Duodenal mucosa (tissue), 2 donors: ENCODE measurements at regions not wholly inside any gene's neighbourhood (a gene's known extent, or its start where the extent isn't known, plus 50 kb on each side); places are given as distances from the start of the nearest gene placed in this dataset.

Source experiments
- H3K27ac ChIP-seq: one replicate; pipeline ENCODE4 v1.7.0; 2013; ENCODE audit warnings: low read depth, low read length
- H3K27me3 ChIP-seq, 2 donors: one replicate each; pipeline ENCODE4 v1.7.0; 2013; ENCODE audit warnings: low read length in 2 of 2, control low read depth in 1 of 2; ENCODE audit not compliant: insufficient read depth in 2 of 2, control insufficient read depth in 1 of 2
- H3K36me3 ChIP-seq, 2 donors: one replicate each; pipeline ENCODE4 v1.7.0; 2013; ENCODE audit warnings: low read length in 2 of 2, control low read depth in 1 of 2; ENCODE audit not compliant: insufficient read depth in 2 of 2, control insufficient read depth in 1 of 2
- H3K4me1 ChIP-seq, 2 donors: one replicate each; pipeline ENCODE4 v1.7.0; 2013; ENCODE audit warnings: low read length in 2 of 2, control low read depth in 1 of 2; ENCODE audit not compliant: insufficient read depth in 2 of 2, control insufficient read depth in 1 of 2
- H3K4me3 ChIP-seq, 2 donors: one replicate each; pipeline ENCODE4 v1.7.0; 2013; ENCODE audit warnings: low read length in 2 of 2, low read depth in 1 of 2
- H3K9ac ChIP-seq, 2 donors: one replicate each; pipeline ENCODE4 v1.7.0; 2013; ENCODE audit warnings: low read length in 2 of 2, low read depth in 1 of 2
- H3K9me3 ChIP-seq, 2 donors: one replicate each; pipeline ENCODE4 v1.7.0; 2013; ENCODE audit warnings: low read length in 2 of 2, control low read depth in 1 of 2; ENCODE audit not compliant: control insufficient read depth in 1 of 2

GRCh38 chr9:89756891-89757537 lies 152.2 kb downstream of the GADD45G start:
- no peak overlapping the region for H3K27ac ChIP-seq
- H3K36me3 ChIP-seq, result no peaks in the 10 kb centered on the region
- H3K4me1 ChIP-seq, result peaks cover 12% of the 10 kb centered on the region in 2 donors
- H3K9me3 ChIP-seq, result no peaks in the 10 kb centered on the region
- H3K9ac ChIP-seq, result no peak overlapping the region
- H3K27me3 ChIP-seq, result peaks cover 0 to 4% of the 10 kb centered on the region in 2 donors
- no peak overlapping the region for H3K4me3 ChIP-seq

GRCh38 chr9:89757776-89758528 lies 153.1 kb downstream of the GADD45G start:
- no peak overlapping the region for H3K4me3 ChIP-seq
- no peak overlapping the region for H3K9ac ChIP-seq
- peaks cover 0 to 4% of the 10 kb centered on the region in 2 donors for H3K27me3 ChIP-seq
- no peaks in the 10 kb centered on the region for H3K36me3 ChIP-seq
- H3K4me1 ChIP-seq, result peaks cover 12% of the 10 kb centered on the region in 2 donors
- no peak overlapping the region for H3K27ac ChIP-seq
- no peaks in the 10 kb centered on the region for H3K9me3 ChIP-seq

- Histone ChIP-seq H3K4me3 (no peak overlapping the region), H3K27me3 (peaks cover 0 to 4% of the 10 kb centered on the region in 2 donors), H3K9ac (no peak overlapping the region), H3K27ac (no peak overlapping the region), H3K9me3 (no peaks in the 10 kb centered on the region), H3K4me1 (peaks cover 12% of the 10 kb centered on the region in 2 donors), H3K36me3 (no peaks in the 10 kb centered on the region)
Measured at GRCh38 chr9:89759572-89759971, 154.8 kb downstream of the GADD45G start.

GRCh38 chr9:89760123-89760522 lies 155.3 kb downstream of the GADD45G start:
- H3K27ac ChIP-seq, result no peak overlapping the region
- no peak overlapping the region for H3K4me3 ChIP-seq
- H3K9ac ChIP-seq, result no peak overlapping the region
- H3K27me3 ChIP-seq, result peaks cover 0 to 4% of the 10 kb centered on the region in 2 donors
- H3K4me1 ChIP-seq, result peaks cover 12% of the 10 kb centered on the region in 2 donors
- H3K36me3 ChIP-seq, result no peaks in the 10 kb centered on the region
- no peaks in the 10 kb centered on the region for H3K9me3 ChIP-seq

GRCh38 chr9:89764217-89764616 lies 159.4 kb downstream of the GADD45G start:
- H3K9ac ChIP-seq, result no peak overlapping the region
- no peaks in the 10 kb centered on the region for H3K4me1 ChIP-seq
- H3K4me3 ChIP-seq, result no peak overlapping the region
- H3K36me3 ChIP-seq, result no peaks in the 10 kb centered on the region
- no peaks in the 10 kb centered on the region for H3K9me3 ChIP-seq
- no peak overlapping the region for H3K27ac ChIP-seq
- peaks cover 0 to 4% of the 10 kb centered on the region in 2 donors for H3K27me3 ChIP-seq

GRCh38 chr9:89765211-89765946 lies 160.6 kb downstream of the GADD45G start:
- H3K27ac ChIP-seq, result no peak overlapping the region
- H3K9ac ChIP-seq, result no peak overlapping the region
- no peaks in the 10 kb centered on the region for H3K36me3 ChIP-seq
- H3K9me3 ChIP-seq, result no peaks in the 10 kb centered on the region
- no peaks in the 10 kb centered on the region for H3K4me1 ChIP-seq
- H3K4me3 ChIP-seq, result no peak overlapping the region
- H3K27me3 ChIP-seq, result peaks cover 0 to 2% of the 10 kb centered on the region in 2 donors

- H3K9ac ChIP-seq, result no peak overlapping the region
- no peak overlapping the region for H3K27ac ChIP-seq
- no peaks in the 10 kb centered on the region for H3K36me3 ChIP-seq
- no peak overlapping the region for H3K4me3 ChIP-seq
- H3K9me3 ChIP-seq, result no peaks in the 10 kb centered on the region
- peaks cover 0 to 5% of the 10 kb centered on the region in 2 donors for H3K4me1 ChIP-seq
- H3K27me3 ChIP-seq, result no peaks in the 10 kb centered on the region
Measured at GRCh38 chr9:89766991-89767390, 162.2 kb downstream of the GADD45G start.

GRCh38 chr9:89768051-89768450 lies 163.2 kb downstream of the GADD45G start:
- Histone ChIP-seq H3K4me3 (no peak overlapping the region), H3K4me1 (peaks cover 0 to 5% of the 10 kb centered on the region in 2 donors), H3K27ac (no peak overlapping the region), H3K9me3 (no peaks in the 10 kb centered on the region), H3K36me3 (no peaks in the 10 kb centered on the region), H3K9ac (no peak overlapping the region), H3K27me3 (no peaks in the 10 kb centered on the region)

- H3K9ac ChIP-seq, result no peak overlapping the region
- H3K27me3 ChIP-seq, result no peaks in the 10 kb centered on the region
- no peak overlapping the region for H3K4me3 ChIP-seq
- H3K9me3 ChIP-seq, result no peaks in the 10 kb centered on the region
- H3K36me3 ChIP-seq, result no peaks in the 10 kb centered on the region
- peaks cover 0 to 5% of the 10 kb centered on the region in 2 donors for H3K4me1 ChIP-seq
- no peak overlapping the region for H3K27ac ChIP-seq
Measured at GRCh38 chr9:89768650-89769071, 163.8 kb downstream of the GADD45G start.
